VCaP (cell line): ENCODE measurements at regions not wholly inside any gene's neighbourhood (a gene's known extent, or its start where the extent isn't known, plus 50 kb on each side); places are given as distances from the start of the nearest gene placed in this dataset.

Source experiments
- H3K27ac ChIP-seq: fragments of 450-650 bp; 2 replicates; pipeline ENCODE4 v1.5.1; 2017
- CTCF ChIP-seq: fragments of 450-650 bp; conservative IDR thresholded peaks from 2 replicates; pipeline ENCODE4 v1.5.1; 2017; ENCODE audit warnings: mild to moderate bottlenecking, moderate library complexity

- H3K27ac ChIP-seq, result no peak overlapping the region
- no peak for TF ChIP-seq CTCF
These were observed 70.2 kb downstream of the RND3 start for GRCh38 chr2:150417278-150417677.

- no peak for TF ChIP-seq CTCF
These were observed 72.4 kb downstream of the RND3 start for GRCh38 chr2:150415022-150415421.

GRCh38 chr2:150413910-150414309, 73.6 kb downstream of the RND3 start:
- H3K27ac ChIP-seq, result no peak overlapping the region
- TF ChIP-seq CTCF, result no peak

More at GRCh38 chr2:150415022-150415421, 72.4 kb downstream of the RND3 start:
- no peak overlapping the region for H3K27ac ChIP-seq

GRCh38 chr2:150413366-150413765, 74.1 kb downstream of the RND3 start:
- H3K27ac ChIP-seq, result no peak overlapping the region
- no peak for TF ChIP-seq CTCF

- no peak overlapping the region for H3K27ac ChIP-seq
- no peak for TF ChIP-seq CTCF
These were observed 76.7 kb downstream of the RND3 start for GRCh38 chr2:150410809-150411208.

GRCh38 chr2:150409196-150409595, 78.3 kb downstream of the RND3 start:
- TF ChIP-seq CTCF, result no peak
- no peak overlapping the region for H3K27ac ChIP-seq

GRCh38 chr2:150404147-150404546, 83.3 kb downstream of the RND3 start:
- TF ChIP-seq CTCF, result no peak
- no peak overlapping the region for H3K27ac ChIP-seq

GRCh38 chr2:150403457-150403856, 84.0 kb downstream of the RND3 start:
- TF ChIP-seq CTCF, result no peak
- H3K27ac ChIP-seq, result no peak overlapping the region
